Epidermal melanocyte (primary cell): ENCODE measurements at regions not wholly inside any gene's neighbourhood (a gene's known extent, or its start where the extent isn't known, plus 50 kb on each side); places are given as distances from the start of the nearest gene placed in this dataset.
"Not testable (repeated sequence)": the region's sequence is repeated elsewhere in the genome, so short reads cannot be mapped to it uniquely, and the experiment has no call there.

Source experiments
- DNase-seq: peaks from one replicate; pipeline ENCODE4 v3.0.0; 2011; ENCODE audit warnings: low spot score; ENCODE audit not compliant: insufficient read length

GRCh38 chr14:83972631-83973030, 1557.3 kb upstream of the FLRT2 start:
- DNase-seq = no peak

- no peak for DNase-seq
These were observed 1555.2 kb upstream of the FLRT2 start for GRCh38 chr14:83974647-83975163.

- no peak for DNase-seq
These were observed 1554.5 kb upstream of the FLRT2 start for GRCh38 chr14:83975435-83975834.

- DNase-seq = no peak
These were observed 1553.8 kb upstream of the FLRT2 start for GRCh38 chr14:83975841-83976770.

- DNase-seq = no peak
These were observed 1552.4 kb upstream of the FLRT2 start for GRCh38 chr14:83977583-83977982.

- DNase-seq = not testable (repeated sequence)
These were observed 1548.2 kb upstream of the FLRT2 start for GRCh38 chr14:83981676-83982258.

- no peak for DNase-seq
These were observed 1541.7 kb upstream of the FLRT2 start for GRCh38 chr14:83988275-83988674.

GRCh38 chr14:83991666-83992065, 1538.3 kb upstream of the FLRT2 start:
- no peak for DNase-seq

- no peak for DNase-seq
These were observed 1537.1 kb upstream of the FLRT2 start for GRCh38 chr14:83992857-83993256.

GRCh38 chr14:83993545-83993944, 1536.4 kb upstream of the FLRT2 start:
- no peak for DNase-seq

- DNase-seq = no peak
These were observed 1535.9 kb upstream of the FLRT2 start for GRCh38 chr14:83994020-83994419.

GRCh38 chr14:84001023-84001422, 1528.9 kb upstream of the FLRT2 start:
- no peak for DNase-seq

GRCh38 chr14:84003346-84003745, 1526.6 kb upstream of the FLRT2 start:
- no peak for DNase-seq

GRCh38 chr14:84006643-84007155, 1523.2 kb upstream of the FLRT2 start:
- no peak for DNase-seq

- no peak for DNase-seq
These were observed 1516.5 kb upstream of the FLRT2 start for GRCh38 chr14:84013424-84013823.

GRCh38 chr14:84017495-84017894, 1512.4 kb upstream of the FLRT2 start:
- DNase-seq = no peak

- DNase-seq = no peak
These were observed 1508.5 kb upstream of the FLRT2 start for GRCh38 chr14:84021433-84021832.

GRCh38 chr14:84024231-84024820, 1505.6 kb upstream of the FLRT2 start:
- no peak for DNase-seq

GRCh38 chr14:84025106-84026012, 1504.6 kb upstream of the FLRT2 start:
- no peak for DNase-seq

GRCh38 chr14:84027351-84027750, 1502.6 kb upstream of the FLRT2 start:
- no peak for DNase-seq

- no peak for DNase-seq
These were observed 1501.8 kb upstream of the FLRT2 start for GRCh38 chr14:84028080-84028604.
